Fibroblast of lung (primary cell): ENCODE measurements at regions not wholly inside any gene's neighbourhood (a gene's known extent, or its start where the extent isn't known, plus 50 kb on each side); places are given as distances from the start of the nearest gene placed in this dataset.

Experiments used
- DNase-seq, 2 donors: peaks; one replicate each; pipeline versions ENCODE4 v3.0.0 to v3.0.0-alpha.2; 2010; ENCODE audit warnings: low read depth in 2 of 2
- H2AFZ ChIP-seq: 2 replicates; pipeline ENCODE4 v1.5.1; 2012; ENCODE audit warnings: low read length, control low read depth, inconsistent platforms
- H3K27ac ChIP-seq: 2 replicates; pipeline ENCODE4 v1.5.1; 2011; ENCODE audit warnings: low read length, control low read depth; ENCODE audit not compliant: insufficient read depth
- H3K27me3 ChIP-seq: 2 replicates; pipeline ENCODE4 v1.5.1; 2011; ENCODE audit warnings: mild to moderate bottlenecking, low read length; ENCODE audit not compliant: control insufficient read depth, insufficient read depth
- H3K36me3 ChIP-seq: 2 replicates; pipeline ENCODE4 v1.5.1; 2011; ENCODE audit warnings: low read length; ENCODE audit not compliant: control insufficient read depth, insufficient read depth
- H3K4me1 ChIP-seq: 2 replicates; pipeline ENCODE4 v1.5.1; 2011; ENCODE audit warnings: low read length; ENCODE audit not compliant: control insufficient read depth, insufficient read depth; ENCODE audit errors: extremely low read depth
- H3K4me2 ChIP-seq: 2 replicates; pipeline ENCODE4 v1.5.1; 2011; ENCODE audit warnings: low read length, control low read depth; ENCODE audit not compliant: insufficient read depth; ENCODE audit errors: extremely low read depth
- H3K4me3 ChIP-seq, 4 experiments: fragments of 200-600 bp in 1 of 4; sonication (generic) in 1 of 4; replicated peaks in 1 of 4; 2 replicates each; pipeline ENCODE4 v1.5.1; 2011 to 2016; ENCODE audit warnings: low read length in 4 of 4, low read depth in 3 of 4, mild to moderate bottlenecking in 3 of 4, control low read depth in 2 of 4, inconsistent platforms in 1 of 4, mixed read lengths in 1 of 4; ENCODE audit not compliant: insufficient read depth in 1 of 4; ENCODE audit errors: control extremely low read depth in 1 of 4
- H3K79me2 ChIP-seq: 2 replicates; pipeline ENCODE4 v1.5.1; 2012; ENCODE audit warnings: mild to moderate bottlenecking, low read length, inconsistent platforms; ENCODE audit not compliant: control insufficient read depth, insufficient read depth
- H3K9ac ChIP-seq: 2 replicates; pipeline ENCODE4 v1.5.1; 2011; ENCODE audit warnings: mild to moderate bottlenecking, low read length, control low read depth; ENCODE audit not compliant: insufficient read depth
- H3K9me3 ChIP-seq: 2 replicates; pipeline ENCODE4 v1.5.1; 2012; ENCODE audit warnings: low read depth, low read length; ENCODE audit not compliant: control insufficient read depth, insufficient read depth
- H4K20me1 ChIP-seq: 2 replicates; pipeline ENCODE4 v1.5.1; 2011; ENCODE audit warnings: low read length; ENCODE audit not compliant: control insufficient read depth, insufficient read depth; ENCODE audit errors: extremely low read depth
- EZH2 ChIP-seq: IDR thresholded peaks from 2 replicates; pipeline ENCODE4 v1.5.1; 2012; ENCODE audit warnings: low read length, control low read depth, mild to moderate bottlenecking; ENCODE audit errors: missing control alignments
- TF ChIP-seq, protein P1 (sequence below), 2 donors: IDR thresholded peaks in 1 of 2; conservative IDR thresholded peaks in 1 of 2; 1 replicate in 1 of 2; 2 replicates in 1 of 2; pipeline ENCODE4 v1.5.1; 2011 to 2012; ENCODE audit warnings: low read length in 2 of 2, control low read depth in 1 of 2, inconsistent platforms in 1 of 2, low read depth in 1 of 2, mild to moderate bottlenecking in 1 of 2

DNA sequence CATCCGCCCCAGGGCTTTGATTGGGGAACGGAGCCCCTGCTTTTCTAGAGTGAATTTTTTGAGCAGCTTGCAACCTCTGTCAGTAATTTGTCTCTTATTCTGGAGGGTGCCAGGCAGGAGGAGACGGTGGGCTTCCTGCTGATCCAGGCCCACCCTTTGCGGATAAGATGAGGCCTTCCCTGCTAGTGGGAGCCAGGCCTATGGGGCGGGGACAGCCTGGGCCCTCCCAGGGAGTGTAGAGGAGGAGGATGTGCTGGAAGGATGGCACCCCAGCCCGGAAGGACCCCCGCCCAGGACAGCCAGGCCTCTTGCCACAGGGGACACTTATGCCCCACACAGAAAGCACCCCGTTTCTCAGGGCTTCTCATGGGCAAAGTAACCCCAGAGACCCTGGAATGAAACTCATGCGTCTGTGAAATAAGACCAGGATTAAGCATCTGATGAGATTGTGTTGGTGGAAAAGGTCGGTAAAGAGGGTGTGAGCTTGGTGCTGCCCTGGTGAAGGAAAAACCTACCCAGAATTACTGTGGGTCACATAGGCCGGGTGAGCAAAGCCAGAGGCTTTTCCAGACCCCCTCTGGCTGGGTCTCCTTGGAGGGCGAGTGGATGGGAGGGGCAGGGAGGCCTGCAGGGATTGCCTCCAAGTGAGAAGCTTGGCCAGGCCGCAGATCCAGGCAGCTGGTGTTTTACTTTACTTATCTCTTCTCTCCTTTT lies 118.7 kb downstream of the SIK1 start:
- no peaks in the 10 kb centered on the region for H3K4me1 ChIP-seq
- TF ChIP-seq, protein P1, sequence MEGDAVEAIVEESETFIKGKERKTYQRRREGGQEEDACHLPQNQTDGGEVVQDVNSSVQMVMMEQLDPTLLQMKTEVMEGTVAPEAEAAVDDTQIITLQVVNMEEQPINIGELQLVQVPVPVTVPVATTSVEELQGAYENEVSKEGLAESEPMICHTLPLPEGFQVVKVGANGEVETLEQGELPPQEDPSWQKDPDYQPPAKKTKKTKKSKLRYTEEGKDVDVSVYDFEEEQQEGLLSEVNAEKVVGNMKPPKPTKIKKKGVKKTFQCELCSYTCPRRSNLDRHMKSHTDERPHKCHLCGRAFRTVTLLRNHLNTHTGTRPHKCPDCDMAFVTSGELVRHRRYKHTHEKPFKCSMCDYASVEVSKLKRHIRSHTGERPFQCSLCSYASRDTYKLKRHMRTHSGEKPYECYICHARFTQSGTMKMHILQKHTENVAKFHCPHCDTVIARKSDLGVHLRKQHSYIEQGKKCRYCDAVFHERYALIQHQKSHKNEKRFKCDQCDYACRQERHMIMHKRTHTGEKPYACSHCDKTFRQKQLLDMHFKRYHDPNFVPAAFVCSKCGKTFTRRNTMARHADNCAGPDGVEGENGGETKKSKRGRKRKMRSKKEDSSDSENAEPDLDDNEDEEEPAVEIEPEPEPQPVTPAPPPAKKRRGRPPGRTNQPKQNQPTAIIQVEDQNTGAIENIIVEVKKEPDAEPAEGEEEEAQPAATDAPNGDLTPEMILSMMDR (conservative IDR thresholded peaks at IDR 0.05 in 1 of 2, IDR thresholded peaks at IDR 0.05 in 1 of 2; ENCODE audit: low read depth in 1 of 2, low read length in 2 of 2) = no peak
- TF ChIP-seq EZH2 = no peak
- H3K27me3 ChIP-seq = no peaks in the 10 kb centered on the region
- no peak overlapping the region for H3K4me2 ChIP-seq
- H3K9me3 ChIP-seq = no peaks in the 10 kb centered on the region
- no peak overlapping the region for H3K4me3 ChIP-seq
- no peak for DNase-seq
- H3K27ac ChIP-seq = no peak overlapping the region
- no peaks in the 10 kb centered on the region for H3K36me3 ChIP-seq
- H3K9ac ChIP-seq = no peak overlapping the region
- H2AFZ ChIP-seq = no peak overlapping the region
- no peaks in the 10 kb centered on the region for H3K79me2 ChIP-seq
- no peaks in the 10 kb centered on the region for H4K20me1 ChIP-seq

- Histone ChIP-seq H3K36me3 (no peaks in the 10 kb centered on the region), H3K27me3 (no peaks in the 10 kb centered on the region), H3K79me2 (no peaks in the 10 kb centered on the region), H3K4me2 (no peak overlapping the region), H3K9ac (no peak overlapping the region), H2AFZ (no peak overlapping the region), H3K27ac (no peak overlapping the region), H3K9me3 (no peaks in the 10 kb centered on the region), H3K4me3 (no peak overlapping the region), H3K4me1 (no peaks in the 10 kb centered on the region), H4K20me1 (no peaks in the 10 kb centered on the region)
- TF ChIP-seq, protein P1 (conservative IDR thresholded peaks at IDR 0.05 in 1 of 2, IDR thresholded peaks at IDR 0.05 in 1 of 2; ENCODE audit: low read depth in 1 of 2, low read length in 2 of 2) = no peak
- TF ChIP-seq EZH2 = no peak
- no peak for DNase-seq
Measured at GRCh38 chr21:43307677-43308070, 119.3 kb downstream of the SIK1 start.

GRCh38 chr21:43306911-43307676 lies 119.8 kb downstream of the SIK1 start:
- Histone ChIP-seq H3K27ac (no peak overlapping the region), H3K9me3 (no peaks in the 10 kb centered on the region)

More at GRCh38 chr21:43306911-43307676, 119.8 kb downstream of the SIK1 start:
- no peak overlapping the region for H3K4me2 ChIP-seq
- H3K4me3 ChIP-seq = no peak overlapping the region
- H3K4me1 ChIP-seq = no peaks in the 10 kb centered on the region
- peak in 1 of 2 donors; percentile 68 for DNase-seq
- TF ChIP-seq, protein P1 (conservative IDR thresholded peaks at IDR 0.05 in 1 of 2, IDR thresholded peaks at IDR 0.05 in 1 of 2; ENCODE audit: low read depth in 1 of 2, low read length in 2 of 2) = no peak
- no peak for TF ChIP-seq EZH2
- no peaks in the 10 kb centered on the region for H3K27me3 ChIP-seq
- H3K36me3 ChIP-seq = no peaks in the 10 kb centered on the region
- H3K9ac ChIP-seq = no peak overlapping the region
- no peak overlapping the region for H2AFZ ChIP-seq
- H4K20me1 ChIP-seq = no peaks in the 10 kb centered on the region
- H3K79me2 ChIP-seq = no peaks in the 10 kb centered on the region
